GM21786 (cell line): ENCODE measurements at regions not wholly inside any gene's neighbourhood (a gene's known extent, or its start where the extent isn't known, plus 50 kb on each side); places are given as distances from the start of the nearest gene placed in this dataset.
"Not testable (repeated sequence)": the region's sequence is repeated elsewhere in the genome, so short reads cannot be mapped to it uniquely, and the experiment has no call there.

ENCODE experiments used
- ATAC-seq: cut with Tn5 transposase; IDR thresholded peaks from one replicate; pipeline ENCODE4 v1.9.1; 2021; ENCODE audit not compliant: unreplicated experiment

- ATAC-seq: not testable (repeated sequence)
These were observed 72.6 kb upstream of the RAPGEF2 start for GRCh38 chr4:159030297-159030696.

- peak; percentile 45 for ATAC-seq
These were observed 67.3 kb upstream of the RAPGEF2 start for GRCh38 chr4:159035570-159035969.

- no peak for ATAC-seq
These were observed 64.3 kb upstream of the RAPGEF2 start for GRCh38 chr4:159038536-159038935.

- ATAC-seq: no peak
These were observed 61.5 kb upstream of the RAPGEF2 start for GRCh38 chr4:159041054-159042034.

- no peak for ATAC-seq
These were observed 60.7 kb upstream of the RAPGEF2 start for GRCh38 chr4:159042097-159042605.

- no peak for ATAC-seq
These were observed 60.0 kb upstream of the RAPGEF2 start for GRCh38 chr4:159042868-159043267.

GRCh38 chr4:159043861-159044260 is 59.0 kb upstream of the RAPGEF2 start:
- no peak for ATAC-seq

- ATAC-seq: peak; percentile 54
These were observed 57.6 kb upstream of the RAPGEF2 start for GRCh38 chr4:159045321-159045720.

- no peak for ATAC-seq
These were observed 56.2 kb upstream of the RAPGEF2 start for GRCh38 chr4:159046683-159047082.

- ATAC-seq: no peak
These were observed 55.3 kb upstream of the RAPGEF2 start for GRCh38 chr4:159047478-159048165.

GRCh38 chr4:159048166-159048886 is 54.6 kb upstream of the RAPGEF2 start:
- no peak for ATAC-seq

GRCh38 chr4:159049780-159050375 is 53.0 kb upstream of the RAPGEF2 start:
- no peak for ATAC-seq

- peak; percentile 86 for ATAC-seq
These were observed 51.4 kb upstream of the RAPGEF2 start for GRCh38 chr4:159051245-159052071.

GRCh38 chr4:159052315-159052714 is 50.6 kb upstream of the RAPGEF2 start:
- ATAC-seq: peak; percentile 57
